HG03139 (cell line): ENCODE measurements at regions not wholly inside any gene's neighbourhood (a gene's known extent, or its start where the extent isn't known, plus 50 kb on each side); places are given as distances from the start of the nearest gene placed in this dataset.

Source experiments
- ATAC-seq: cut with Tn5 transposase; IDR thresholded peaks from one replicate; pipeline ENCODE4 v1.9.1; 2021; ENCODE audit not compliant: unreplicated experiment

- no peak for ATAC-seq
Observed at GRCh38 chr10:2870654-2871053, 196.7 kb upstream of the PFKP start.

- ATAC-seq: no peak
Observed at GRCh38 chr10:2867788-2868299, 199.5 kb upstream of the PFKP start.

- no peak for ATAC-seq
Observed at GRCh38 chr10:2866569-2866968, 200.8 kb upstream of the PFKP start.

GRCh38 chr10:2861632-2862210 is 205.6 kb upstream of the PFKP start:
- ATAC-seq: no peak

- ATAC-seq: no peak
Observed at GRCh38 chr10:2858452-2858851, 208.9 kb upstream of the PFKP start.

- no peak for ATAC-seq
Observed at GRCh38 chr10:2856598-2856997, 210.8 kb upstream of the PFKP start.

GRCh38 chr10:2852574-2853323 is 214.6 kb upstream of the PFKP start:
- no peak for ATAC-seq

GRCh38 chr10:2851566-2851965 is 215.8 kb upstream of the PFKP start:
- no peak for ATAC-seq

- ATAC-seq: no peak
Observed at GRCh38 chr10:2850202-2850601, 217.1 kb upstream of the PFKP start.

GRCh38 chr10:2844925-2845324 is 222.4 kb upstream of the PFKP start:
- no peak for ATAC-seq

- ATAC-seq: no peak
Observed at GRCh38 chr10:2839081-2839725, 228.1 kb upstream of the PFKP start.

- ATAC-seq: no peak
Observed at GRCh38 chr10:2837674-2838073, 229.7 kb upstream of the PFKP start.

- ATAC-seq: no peak
Observed at GRCh38 chr10:2836921-2837662, 230.3 kb upstream of the PFKP start.

- no peak for ATAC-seq
Observed at GRCh38 chr10:2834214-2834613, 233.1 kb upstream of the PFKP start.

GRCh38 chr10:2831509-2831908 is 235.8 kb upstream of the PFKP start:
- no peak for ATAC-seq

GRCh38 chr10:2828741-2829140 is 238.6 kb upstream of the PFKP start:
- no peak for ATAC-seq

- ATAC-seq: no peak
Observed at GRCh38 chr10:2826675-2827074, 240.7 kb upstream of the PFKP start.

- ATAC-seq: no peak
Observed at GRCh38 chr10:2825841-2826240, 241.5 kb upstream of the PFKP start.

- no peak for ATAC-seq
Observed at GRCh38 chr10:2817940-2818636, 249.3 kb upstream of the PFKP start.

GRCh38 chr10:2813693-2814092 is 253.7 kb upstream of the PFKP start:
- ATAC-seq: no peak

GRCh38 chr10:2813286-2813685 is 254.1 kb upstream of the PFKP start:
- no peak for ATAC-seq
